H1 (cell line): ENCODE measurements at regions not wholly inside any gene's neighbourhood (a gene's known extent, or its start where the extent isn't known, plus 50 kb on each side); places are given as distances from the start of the nearest gene placed in this dataset.

Experiments
- ATF3 ChIP-seq: IDR thresholded peaks from 2 replicates; pipeline ENCODE4 v1.6.1; 2011; ENCODE audit warnings: low read depth, mild to moderate bottlenecking, low read length; ENCODE audit not compliant: insufficient read depth
- E2F6 ChIP-seq: IDR thresholded peaks from 2 replicates; pipeline ENCODE4 v1.6.1; 2012; ENCODE audit warnings: inconsistent platforms
- EP300 ChIP-seq, 2 experiments: IDR thresholded peaks; 1 replicate in 1 of 2; 2 replicates in 1 of 2; pipeline ENCODE4 v1.6.1; 2011 to 2012; ENCODE audit warnings: low read depth in 2 of 2, low read length in 2 of 2, mild to moderate bottlenecking in 2 of 2, borderline replicate concordance in 1 of 2, inconsistent platforms in 1 of 2, moderate library complexity in 1 of 2
- EZH2 ChIP-seq: fragments of 200-600 bp; sonication (generic); IDR thresholded peaks from 2 replicates; pipeline ENCODE4 v1.7.1; 2012; ENCODE audit warnings: low read depth, mild to moderate bottlenecking, moderate library complexity, low read length, inconsistent platforms; ENCODE audit not compliant: severe bottlenecking
- GTF2F1 ChIP-seq: IDR thresholded peaks from 2 replicates; pipeline ENCODE4 v1.6.1; 2012; ENCODE audit warnings: low read depth, low read length, improper control_type of control experiment, borderline replicate concordance
- NANOG ChIP-seq: IDR thresholded peaks from 2 replicates; pipeline ENCODE4 v1.6.1; 2011; ENCODE audit warnings: low read length, low read depth, mild to moderate bottlenecking, inconsistent platforms; ENCODE audit not compliant: insufficient read depth, poor library complexity, severe bottlenecking
- POLR2A ChIP-seq, 2 experiments: IDR thresholded peaks; 1 replicate in 1 of 2; 2 replicates in 1 of 2; pipeline ENCODE4 v1.6.1; 2011; ENCODE audit warnings: low read depth in 2 of 2, low read length in 2 of 2, mild to moderate bottlenecking in 2 of 2; ENCODE audit errors: control extremely low read depth in 1 of 2
- POLR2AphosphoS5 ChIP-seq: IDR thresholded peaks from 2 replicates; pipeline ENCODE4 v1.6.1; 2011; ENCODE audit warnings: low read depth, low read length
- TEAD4 ChIP-seq: IDR thresholded peaks from 2 replicates; pipeline ENCODE4 v1.6.1; 2012; ENCODE audit warnings: low read depth, low read length, inconsistent platforms, mixed read lengths
- YY1 ChIP-seq: IDR thresholded peaks from 2 replicates; pipeline ENCODE4 v1.6.1; 2011; ENCODE audit warnings: low read depth, mild to moderate bottlenecking, low read length
- TF ChIP-seq, protein P1 (sequence below), 3 experiments: IDR thresholded peaks; 1 replicate in 2 of 3; 2 replicates in 1 of 3; pipeline versions ENCODE4 v1.5.1 to v1.6.1; 2011; ENCODE audit warnings: low read length in 3 of 3, mild to moderate bottlenecking in 3 of 3, inconsistent platforms in 2 of 3, low read depth in 1 of 3, moderate library complexity in 1 of 3; ENCODE audit not compliant: insufficient read depth in 1 of 3; ENCODE audit errors: control extremely low read depth in 1 of 3

DNA sequence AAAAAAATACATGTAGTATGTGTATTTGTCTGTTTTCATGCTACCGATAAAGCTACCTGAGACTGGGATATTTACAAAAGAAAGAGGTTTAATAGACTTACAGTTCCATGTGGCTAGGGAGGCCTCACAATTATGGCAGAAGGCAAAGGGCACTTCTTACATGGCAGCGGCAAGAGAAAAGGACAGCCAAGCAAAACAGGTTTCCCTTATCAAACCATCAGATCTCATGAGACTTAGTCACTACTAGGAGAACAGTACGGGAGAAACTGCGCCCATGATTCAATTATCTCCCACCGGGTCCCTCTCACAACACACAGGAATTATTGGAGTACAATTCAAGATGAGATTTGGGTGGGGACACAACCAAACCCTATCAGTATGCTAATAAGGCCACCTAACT, 137.0 kb upstream of the ELOVL6 start:
- TF ChIP-seq EZH2 (no peak), POLR2AphosphoS5 (no peak), POLR2A (IDR thresholded peaks at IDR 0.05; ENCODE audit: control extremely low read depth in 1 of 2, low read depth in 2 of 2, low read length in 2 of 2) (no peak), ATF3 (no peak), TEAD4 (no peak), EP300 (IDR thresholded peaks at IDR 0.05; ENCODE audit: borderline replicate concordance in 1 of 2, low read depth in 2 of 2, low read length in 2 of 2) (no peak), NANOG (no peak), GTF2F1 (no peak), E2F6 (no peak), YY1 (no peak)
- TF ChIP-seq, protein P1, sequence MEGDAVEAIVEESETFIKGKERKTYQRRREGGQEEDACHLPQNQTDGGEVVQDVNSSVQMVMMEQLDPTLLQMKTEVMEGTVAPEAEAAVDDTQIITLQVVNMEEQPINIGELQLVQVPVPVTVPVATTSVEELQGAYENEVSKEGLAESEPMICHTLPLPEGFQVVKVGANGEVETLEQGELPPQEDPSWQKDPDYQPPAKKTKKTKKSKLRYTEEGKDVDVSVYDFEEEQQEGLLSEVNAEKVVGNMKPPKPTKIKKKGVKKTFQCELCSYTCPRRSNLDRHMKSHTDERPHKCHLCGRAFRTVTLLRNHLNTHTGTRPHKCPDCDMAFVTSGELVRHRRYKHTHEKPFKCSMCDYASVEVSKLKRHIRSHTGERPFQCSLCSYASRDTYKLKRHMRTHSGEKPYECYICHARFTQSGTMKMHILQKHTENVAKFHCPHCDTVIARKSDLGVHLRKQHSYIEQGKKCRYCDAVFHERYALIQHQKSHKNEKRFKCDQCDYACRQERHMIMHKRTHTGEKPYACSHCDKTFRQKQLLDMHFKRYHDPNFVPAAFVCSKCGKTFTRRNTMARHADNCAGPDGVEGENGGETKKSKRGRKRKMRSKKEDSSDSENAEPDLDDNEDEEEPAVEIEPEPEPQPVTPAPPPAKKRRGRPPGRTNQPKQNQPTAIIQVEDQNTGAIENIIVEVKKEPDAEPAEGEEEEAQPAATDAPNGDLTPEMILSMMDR (IDR thresholded peaks at IDR 0.05; ENCODE audit: control extremely low read depth in 1 of 3, insufficient read depth in 1 of 3, low read depth in 1 of 3, low read length in 3 of 3): no peak
